Right atrium auricular region (tissue), 2 donors: ENCODE measurements at regions not wholly inside any gene's neighbourhood (a gene's known extent, or its start where the extent isn't known, plus 50 kb on each side); places are given as distances from the start of the nearest gene placed in this dataset.
"Not testable (repeated sequence)": the region's sequence is repeated elsewhere in the genome, so short reads cannot be mapped to it uniquely, and the experiment has no call there.

Experiments
- DNase-seq: peaks from one replicate; pipeline ENCODE4 v3.0.0-alpha.2; 2019; ENCODE audit warnings: low spot score
- H3K27ac ChIP-seq, 2 donors: fragments of 200-600 bp; sonication (generic); 1 replicate in 1 of 2; 2 replicates in 1 of 2; pipeline ENCODE4 v1.5.1; 2016 to 2019
- H3K27me3 ChIP-seq, 2 donors: fragments of 200-600 bp; sonication (generic); one replicate each; pipeline versions ENCODE4 v1.5.1 to v1.6.0; 2017 to 2019
- H3K36me3 ChIP-seq: fragments of 200-600 bp; sonication (generic); one replicate; pipeline ENCODE4 v1.5.1; 2016
- H3K4me1 ChIP-seq, 2 donors: fragments of 200-600 bp; sonication (generic); one replicate each; pipeline versions ENCODE4 v1.5.1 to v1.6.0; 2017 to 2019
- H3K4me3 ChIP-seq, 2 donors: fragments of 200-600 bp; sonication (generic); 1 replicate in 1 of 2; 2 replicates in 1 of 2; pipeline ENCODE4 v1.5.1; 2017 to 2019; ENCODE audit warnings: mild to moderate bottlenecking in 1 of 2, moderate library complexity in 1 of 2
- H3K9me3 ChIP-seq, 2 donors: fragments of 200-600 bp; sonication (generic); one replicate each; pipeline ENCODE4 v1.5.1; 2019
- TF ChIP-seq, protein P1 (sequence below), 2 donors: fragments of 200-600 bp; sonication (generic); IDR thresholded peaks; one replicate each; pipeline ENCODE4 v1.5.1; 2019; ENCODE audit warnings: antibody characterized with exemption in 2 of 2

DNA sequence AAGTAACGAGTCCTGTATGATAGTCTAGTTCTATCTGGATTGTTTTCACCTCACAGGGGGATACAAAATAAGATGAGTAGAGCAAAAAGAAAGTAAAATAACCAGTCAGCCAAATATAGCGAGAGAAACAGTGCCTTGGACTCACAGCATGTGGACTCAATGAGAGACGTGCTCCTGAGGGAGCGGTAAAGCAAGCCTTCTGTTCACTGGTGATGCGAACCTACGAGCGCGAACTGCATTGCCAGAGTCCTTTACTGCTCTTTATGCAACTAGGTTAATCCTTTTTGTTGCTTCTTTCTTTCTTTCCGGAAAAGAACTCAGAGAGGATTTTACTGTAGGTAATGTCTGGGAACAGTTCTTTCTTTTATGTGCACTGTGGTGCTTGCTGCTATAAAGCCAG is 132.7 kb downstream of the ANXA1 start:
- Histone ChIP-seq H3K27ac (no peak overlapping the region), H3K27me3 (no peaks in the 10 kb centered on the region), H3K4me1 (no peaks in the 10 kb centered on the region), H3K36me3 (no peaks in the 10 kb centered on the region), H3K4me3 (no peak overlapping the region), H3K9me3 (no peaks in the 10 kb centered on the region)
- no peak for DNase-seq
- TF ChIP-seq, protein P1, sequence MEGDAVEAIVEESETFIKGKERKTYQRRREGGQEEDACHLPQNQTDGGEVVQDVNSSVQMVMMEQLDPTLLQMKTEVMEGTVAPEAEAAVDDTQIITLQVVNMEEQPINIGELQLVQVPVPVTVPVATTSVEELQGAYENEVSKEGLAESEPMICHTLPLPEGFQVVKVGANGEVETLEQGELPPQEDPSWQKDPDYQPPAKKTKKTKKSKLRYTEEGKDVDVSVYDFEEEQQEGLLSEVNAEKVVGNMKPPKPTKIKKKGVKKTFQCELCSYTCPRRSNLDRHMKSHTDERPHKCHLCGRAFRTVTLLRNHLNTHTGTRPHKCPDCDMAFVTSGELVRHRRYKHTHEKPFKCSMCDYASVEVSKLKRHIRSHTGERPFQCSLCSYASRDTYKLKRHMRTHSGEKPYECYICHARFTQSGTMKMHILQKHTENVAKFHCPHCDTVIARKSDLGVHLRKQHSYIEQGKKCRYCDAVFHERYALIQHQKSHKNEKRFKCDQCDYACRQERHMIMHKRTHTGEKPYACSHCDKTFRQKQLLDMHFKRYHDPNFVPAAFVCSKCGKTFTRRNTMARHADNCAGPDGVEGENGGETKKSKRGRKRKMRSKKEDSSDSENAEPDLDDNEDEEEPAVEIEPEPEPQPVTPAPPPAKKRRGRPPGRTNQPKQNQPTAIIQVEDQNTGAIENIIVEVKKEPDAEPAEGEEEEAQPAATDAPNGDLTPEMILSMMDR (IDR thresholded peaks at IDR 0.05): no peak

DNA sequence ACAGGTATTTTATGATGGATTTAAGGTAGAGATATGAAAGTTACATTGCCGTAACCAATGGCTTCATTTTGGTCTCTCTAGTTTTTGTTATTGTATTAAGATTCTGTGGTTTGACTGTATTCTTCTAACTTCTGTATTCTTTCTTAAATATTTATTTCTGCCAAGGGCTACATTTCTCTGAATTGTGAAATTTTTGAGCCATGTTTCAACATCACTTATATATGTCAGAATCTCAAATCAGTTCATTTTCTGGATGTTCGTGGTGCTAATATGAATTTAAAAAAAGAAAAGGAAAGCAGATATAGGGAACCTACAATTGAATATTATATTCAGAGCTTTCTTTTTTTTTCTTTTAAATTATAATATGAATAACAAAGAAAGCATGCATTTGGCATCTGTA is 142.7 kb downstream of the ANXA1 start:
- no peak for DNase-seq
- no peaks in the 10 kb centered on the region for H3K9me3 ChIP-seq
- no peaks in the 10 kb centered on the region for H3K4me1 ChIP-seq
- H3K4me3 ChIP-seq: no peak overlapping the region
- H3K36me3 ChIP-seq: no peaks in the 10 kb centered on the region
- H3K27me3 ChIP-seq: no peaks in the 10 kb centered on the region
- TF ChIP-seq, protein P1 (IDR thresholded peaks at IDR 0.05): no peak
- no peak overlapping the region for H3K27ac ChIP-seq

DNA sequence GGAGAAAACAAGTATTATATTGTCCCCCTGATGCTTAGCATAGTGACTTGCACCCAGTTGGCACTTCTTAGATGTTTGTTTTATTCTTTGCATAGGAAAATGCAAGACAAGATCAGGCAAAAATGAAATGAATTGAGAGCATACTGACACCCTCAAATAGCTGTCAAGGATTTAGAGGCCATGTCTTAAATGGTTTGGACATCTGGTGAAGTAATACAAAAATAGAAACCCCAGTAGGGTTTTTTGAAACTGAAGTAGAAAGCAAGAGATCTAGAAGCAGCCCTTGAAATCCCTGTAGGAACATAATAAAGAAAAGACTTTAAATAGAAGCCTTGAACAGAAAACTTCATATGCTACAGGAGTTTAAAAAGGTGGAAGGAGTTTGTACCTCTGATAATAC is 174.3 kb downstream of the ANXA1 start:
- no peaks in the 10 kb centered on the region for H3K27me3 ChIP-seq
- no peak overlapping the region for H3K27ac ChIP-seq
- TF ChIP-seq, protein P1 (IDR thresholded peaks at IDR 0.05): no peak
- H3K4me1 ChIP-seq: no peaks in the 10 kb centered on the region
- no peak overlapping the region for H3K4me3 ChIP-seq
- H3K9me3 ChIP-seq: no peaks in the 10 kb centered on the region
- DNase-seq: no peak
- no peaks in the 10 kb centered on the region for H3K36me3 ChIP-seq

DNA sequence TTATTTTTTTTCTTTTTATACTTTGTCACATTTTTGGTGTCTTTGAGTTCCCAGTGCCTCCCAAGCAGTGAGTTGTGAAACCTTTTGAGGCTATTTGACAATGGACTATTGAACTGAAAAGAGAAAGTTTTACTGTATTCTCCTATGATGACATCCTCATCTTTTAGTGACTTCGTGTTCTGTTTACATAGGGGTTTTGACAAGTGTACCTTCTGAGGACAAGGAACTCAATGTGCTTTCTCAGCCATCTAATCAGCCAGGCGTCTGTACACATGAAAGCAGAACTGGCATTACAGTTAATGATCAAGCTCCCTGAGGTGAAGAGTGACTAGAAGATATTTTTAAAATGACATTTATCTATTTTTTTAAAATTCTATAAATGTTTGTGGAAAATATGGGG is 175.5 kb downstream of the ANXA1 start:
- Histone ChIP-seq H3K9me3 (no peaks in the 10 kb centered on the region), H3K4me1 (no peaks in the 10 kb centered on the region), H3K36me3 (no peaks in the 10 kb centered on the region), H3K27me3 (no peaks in the 10 kb centered on the region), H3K27ac (no peak overlapping the region), H3K4me3 (no peak overlapping the region)
- TF ChIP-seq, protein P1 (IDR thresholded peaks at IDR 0.05): no peak
- no peak for DNase-seq

DNA sequence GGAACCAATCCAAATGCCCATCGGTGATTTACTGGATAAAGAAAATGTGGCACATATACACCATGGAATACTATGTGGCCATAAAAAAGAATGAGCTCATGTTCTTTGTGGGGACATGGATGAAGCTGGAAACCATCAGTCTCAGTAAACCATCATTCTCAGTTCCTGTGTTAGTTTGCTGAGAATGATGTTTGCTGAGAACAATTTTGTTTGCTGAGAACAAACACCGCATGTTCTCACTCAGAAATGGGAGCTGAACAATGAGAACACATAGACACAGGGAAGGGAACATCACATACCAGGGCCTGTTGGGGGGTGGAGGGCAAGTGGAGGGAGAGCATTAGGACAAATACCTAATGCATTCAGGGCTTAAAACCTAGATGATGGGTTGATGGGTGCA is 185.5 kb downstream of the ANXA1 start:
- DNase-seq: not testable (repeated sequence)

DNA sequence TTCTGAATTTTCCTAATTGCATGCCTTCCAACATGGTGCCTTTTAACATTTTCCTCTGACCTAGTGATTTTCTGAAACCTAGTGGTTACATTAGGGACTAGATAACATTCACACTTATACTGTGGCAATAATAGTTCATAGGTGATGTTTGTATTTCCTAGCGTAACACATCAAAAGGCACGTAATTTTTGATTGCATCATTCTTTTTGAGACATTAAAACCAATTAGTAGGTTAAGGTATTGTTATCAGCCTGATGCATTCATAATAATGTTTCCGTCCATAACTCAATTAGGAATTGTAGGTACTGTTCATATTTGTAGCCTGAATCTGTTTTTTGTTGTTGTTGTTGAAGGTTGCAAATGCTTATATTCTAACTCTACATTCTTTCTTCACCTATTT is 192.4 kb downstream of the ANXA1 start:
- Histone ChIP-seq H3K36me3 (no peaks in the 10 kb centered on the region), H3K27ac (no peak overlapping the region), H3K9me3 (no peaks in the 10 kb centered on the region), H3K27me3 (no peaks in the 10 kb centered on the region), H3K4me3 (no peak overlapping the region), H3K4me1 (no peaks in the 10 kb centered on the region)
- TF ChIP-seq, protein P1 (IDR thresholded peaks at IDR 0.05): no peak
- no peak for DNase-seq

More for the DNA sequence above, 185.5 kb downstream of the ANXA1 start:
- not testable (repeated sequence) for H3K36me3 ChIP-seq, H3K9me3 ChIP-seq, H3K27ac ChIP-seq, H3K4me1 ChIP-seq, H3K4me3 ChIP-seq, H3K27me3 ChIP-seq
